ENCODE measurements at regions not wholly inside any gene's neighbourhood (a gene's known extent, or its start where the extent isn't known, plus 50 kb on each side); places are given as distances from the start of the nearest gene placed in this dataset.
"Not testable (repeated sequence)": the region's sequence is repeated elsewhere in the genome, so short reads cannot be mapped to it uniquely, and the experiment has no call there.

DNA sequence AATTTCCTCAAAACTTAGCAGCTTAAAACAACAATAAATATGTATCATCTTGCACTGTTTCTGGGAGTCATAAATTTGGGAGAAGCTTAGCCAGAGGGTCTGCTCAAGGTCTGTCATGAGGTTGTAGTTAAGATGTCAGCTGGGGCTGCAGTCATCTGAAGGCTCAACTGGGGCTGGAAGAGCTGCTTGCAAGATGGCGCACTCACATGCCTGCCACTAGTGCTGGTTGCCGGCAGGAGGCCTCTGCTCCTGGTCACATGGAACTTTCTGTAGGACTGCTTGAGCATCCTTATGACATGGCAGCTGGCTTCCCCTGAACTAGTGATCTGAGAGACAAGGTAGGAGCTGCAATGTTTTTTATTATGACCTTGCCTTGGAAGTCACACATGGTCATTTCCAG lies 215.5 kb upstream of the HAAO start:
- peaks cover 0 to 8% of the 10 kb centered on the region in 2 donors for H3K9me3 ChIP-seq (ENCODE audit: control insufficient read depth in 2 of 2, insufficient read depth in 1 of 2, low read length in 1 of 2)
- DNase-seq (ENCODE audit: low read depth in 6 of 9, low spot score in 9 of 9): no peak
- no peak overlapping the region for H3K27ac ChIP-seq (ENCODE audit: low read depth in 1 of 2, low read length in 1 of 2)
- no peak overlapping the region for H3K4me3 ChIP-seq (ENCODE audit: low read length in 2 of 2)
- no peaks in the 10 kb centered on the region for H3K27me3 ChIP-seq (ENCODE audit: control insufficient read depth in 2 of 2, insufficient read depth in 1 of 2, low read length in 1 of 2)
- WGBS: 65% methylated on average over 2 of the region's 2 CpGs
- peaks cover 25 to 43% of the 10 kb centered on the region in 2 donors for H3K4me1 ChIP-seq (ENCODE audit: control insufficient read depth in 2 of 2, insufficient read depth in 2 of 2, low read length in 2 of 2)
- H3K36me3 ChIP-seq (ENCODE audit: control insufficient read depth in 2 of 2, insufficient read depth in 2 of 2, low read length in 1 of 2): no peaks in the 10 kb centered on the region

DNA sequence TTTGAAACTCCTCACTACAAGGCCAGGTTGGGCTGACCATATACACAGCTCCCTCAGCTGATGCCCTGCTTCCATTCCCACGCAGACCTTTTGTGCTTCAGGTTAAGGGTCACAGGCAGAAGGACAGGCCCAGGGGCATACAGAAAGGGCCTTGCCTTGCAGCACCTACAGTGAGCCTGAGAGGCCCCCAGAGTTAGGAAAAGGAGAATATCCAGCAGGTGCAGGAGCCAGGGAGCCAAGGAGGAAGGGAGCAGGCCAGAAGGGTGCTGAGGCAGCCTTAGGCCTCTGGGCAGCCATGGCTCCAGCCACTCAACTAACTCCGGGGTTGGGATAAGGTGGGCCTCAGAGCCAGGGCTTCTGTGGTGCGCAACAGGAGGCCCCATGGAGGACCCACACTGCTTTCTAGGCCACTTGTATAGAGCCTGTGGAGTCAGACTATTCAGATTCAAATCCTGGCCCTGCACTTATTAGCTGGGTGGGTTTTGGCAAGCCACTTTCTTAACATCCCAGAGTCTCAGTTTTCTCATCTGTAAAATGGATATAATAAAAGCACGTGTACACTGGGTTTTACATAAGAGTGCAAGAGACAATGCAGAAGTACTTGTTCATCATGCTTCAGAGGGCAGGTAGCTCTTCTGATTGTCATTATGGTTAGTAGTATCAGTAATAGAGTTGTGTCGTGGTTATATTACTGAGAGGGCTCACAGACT lies 214.6 kb upstream of the HAAO start:
- H3K27me3 ChIP-seq (ENCODE audit: control insufficient read depth in 2 of 2, insufficient read depth in 1 of 2, low read length in 1 of 2): no peaks in the 10 kb centered on the region
- no peak for DNase-seq (ENCODE audit: low read depth in 6 of 9, low spot score in 9 of 9)
- H3K36me3 ChIP-seq (ENCODE audit: control insufficient read depth in 2 of 2, insufficient read depth in 2 of 2, low read length in 1 of 2): no peaks in the 10 kb centered on the region
- peaks cover 0 to 8% of the 10 kb centered on the region in 2 donors for H3K9me3 ChIP-seq (ENCODE audit: control insufficient read depth in 2 of 2, insufficient read depth in 1 of 2, low read length in 1 of 2)
- H3K27ac ChIP-seq (ENCODE audit: low read depth in 1 of 2, low read length in 1 of 2): no peak overlapping the region
- H3K4me1 ChIP-seq (ENCODE audit: control insufficient read depth in 2 of 2, insufficient read depth in 2 of 2, low read length in 2 of 2): peaks cover 25 to 43% of the 10 kb centered on the region in 2 donors
- no peak overlapping the region for H3K4me3 ChIP-seq (ENCODE audit: low read length in 2 of 2)
- WGBS: 97% methylated on average over 5 of the region's 5 CpGs

DNA sequence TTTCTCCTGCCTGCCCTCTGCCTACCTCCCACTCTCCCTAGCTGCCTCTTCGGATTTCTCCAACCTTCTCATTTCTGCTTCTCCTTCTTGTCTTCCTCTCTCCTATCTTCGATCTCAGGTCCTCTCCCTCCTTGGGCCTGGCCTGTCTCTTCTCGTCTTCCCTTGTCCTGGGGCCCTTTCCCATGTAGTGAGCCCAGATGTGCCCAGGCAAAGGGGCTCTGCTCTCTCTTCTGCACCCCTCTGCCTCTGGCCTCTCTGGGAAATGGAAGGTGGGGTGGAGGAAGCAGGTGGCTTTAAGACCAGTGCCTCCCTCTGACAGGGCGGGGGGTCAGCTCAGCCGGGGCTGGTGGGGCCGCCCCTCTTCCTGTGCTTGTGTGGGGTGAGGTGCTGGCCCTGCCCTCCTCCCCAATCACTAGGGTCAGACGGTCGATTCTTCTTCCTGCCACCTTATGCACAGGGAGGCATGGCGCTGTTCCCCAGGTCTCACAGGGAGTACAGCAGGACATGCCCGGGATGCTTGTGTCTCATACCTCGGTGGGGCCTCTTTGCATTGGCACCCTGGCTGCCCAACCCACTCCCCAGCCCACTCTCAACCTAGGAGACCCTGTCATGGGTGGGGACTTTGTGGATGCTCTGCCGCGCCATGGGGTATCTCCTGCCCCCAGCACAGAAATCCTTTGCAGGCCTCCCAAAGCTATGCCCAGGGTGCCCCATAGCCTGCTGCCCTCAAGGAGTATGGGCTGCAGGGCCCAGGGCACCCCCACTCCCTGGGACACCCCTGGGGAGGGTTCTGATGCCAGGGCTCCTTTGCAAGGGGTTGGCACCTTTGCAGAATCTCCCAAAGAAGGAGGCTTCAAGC lies 213.8 kb upstream of the HAAO start:
- H3K4me1 ChIP-seq (ENCODE audit: control insufficient read depth in 2 of 2, insufficient read depth in 2 of 2, low read length in 2 of 2): peaks cover 25 to 43% of the 10 kb centered on the region in 2 donors
- H3K27me3 ChIP-seq (ENCODE audit: control insufficient read depth in 2 of 2, insufficient read depth in 1 of 2, low read length in 1 of 2): no peaks in the 10 kb centered on the region
- peaks cover 0 to 8% of the 10 kb centered on the region in 2 donors for H3K9me3 ChIP-seq (ENCODE audit: control insufficient read depth in 2 of 2, insufficient read depth in 1 of 2, low read length in 1 of 2)
- no peak overlapping the region for H3K27ac ChIP-seq (ENCODE audit: low read depth in 1 of 2, low read length in 1 of 2)
- H3K36me3 ChIP-seq (ENCODE audit: control insufficient read depth in 2 of 2, insufficient read depth in 2 of 2, low read length in 1 of 2): no peaks in the 10 kb centered on the region
- no peak for DNase-seq (ENCODE audit: low read depth in 6 of 9, low spot score in 9 of 9)
- WGBS: 34% methylated on average over 13 of the region's 13 CpGs
- H3K4me3 ChIP-seq (ENCODE audit: low read length in 2 of 2): peak overlapping the region in 1 of 2 donors; percentile 30

DNA sequence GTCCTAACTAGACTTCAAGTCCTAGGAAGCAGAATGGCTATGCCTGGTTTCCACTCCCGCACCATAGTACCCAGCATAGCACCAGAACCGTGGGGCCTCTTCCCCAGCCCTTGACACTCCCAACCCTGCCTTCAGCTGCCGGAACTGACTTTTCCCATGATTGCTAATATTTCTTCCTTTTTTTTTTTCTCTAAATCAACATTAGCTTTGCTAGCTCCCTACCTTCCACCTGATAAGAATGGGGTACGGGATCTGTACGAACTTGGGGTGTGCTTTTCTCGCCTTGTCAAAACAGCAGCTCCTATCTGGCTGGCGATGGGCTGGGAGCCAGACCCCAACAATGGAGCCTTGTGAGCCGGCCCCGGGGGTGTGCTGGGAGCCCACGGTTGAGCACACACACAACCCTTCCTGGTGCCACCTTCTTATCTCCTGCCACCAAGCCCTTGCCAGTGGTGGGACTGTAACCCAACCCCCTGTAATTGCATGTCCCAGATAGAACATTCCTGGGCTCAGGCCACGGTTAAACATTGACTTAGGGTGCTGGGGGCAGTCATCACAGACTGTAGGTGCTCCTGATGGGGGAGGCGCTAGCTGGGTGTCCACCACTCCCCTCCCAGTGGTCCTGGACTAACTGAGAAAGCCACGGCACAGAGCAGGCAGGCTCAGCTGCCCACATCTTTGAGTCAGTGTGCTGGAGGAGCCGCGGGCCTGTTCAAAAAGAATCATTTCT lies 213.0 kb upstream of the HAAO start:
- Histone ChIP-seq H3K27me3 (ENCODE audit: control insufficient read depth in 2 of 2, insufficient read depth in 1 of 2, low read length in 1 of 2) (no peaks in the 10 kb centered on the region), H3K27ac (ENCODE audit: low read depth in 1 of 2, low read length in 1 of 2) (no peak overlapping the region), H3K4me3 (ENCODE audit: low read length in 2 of 2) (peak overlapping the region in 1 of 2 donors; percentile 30), H3K36me3 (ENCODE audit: control insufficient read depth in 2 of 2, insufficient read depth in 2 of 2, low read length in 1 of 2) (no peaks in the 10 kb centered on the region), H3K4me1 (ENCODE audit: control insufficient read depth in 2 of 2, insufficient read depth in 2 of 2, low read length in 2 of 2) (peaks cover 18 to 41% of the 10 kb centered on the region in 2 donors), H3K9me3 (ENCODE audit: control insufficient read depth in 2 of 2, insufficient read depth in 1 of 2, low read length in 1 of 2) (peaks cover 0 to 8% of the 10 kb centered on the region in 2 donors)
- WGBS: 21% methylated on average over 15 of the region's 15 CpGs
- no peak for DNase-seq (ENCODE audit: low read depth in 6 of 9, low spot score in 9 of 9)

DNA sequence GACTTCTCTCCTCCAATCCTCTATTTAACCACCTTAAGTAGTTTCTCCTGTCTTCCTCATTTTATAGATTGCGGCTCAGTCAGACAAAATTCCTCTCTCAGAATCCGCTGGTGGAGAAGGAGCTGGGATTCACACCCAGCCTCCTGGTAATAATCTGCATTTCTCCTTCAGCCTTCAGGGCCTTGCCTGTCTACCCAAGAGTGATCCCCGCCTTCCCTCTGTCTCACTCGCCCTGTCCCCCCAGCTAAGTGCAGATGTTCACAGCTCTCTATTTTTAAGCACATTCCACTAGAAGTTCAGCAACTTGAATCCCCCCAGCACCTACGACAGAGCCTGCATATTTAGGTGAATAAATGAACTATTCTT lies 212.5 kb upstream of the HAAO start:
- Histone ChIP-seq H3K9me3 (ENCODE audit: control insufficient read depth in 2 of 2, insufficient read depth in 1 of 2, low read length in 1 of 2) (peaks cover 0 to 8% of the 10 kb centered on the region in 2 donors), H3K36me3 (ENCODE audit: control insufficient read depth in 2 of 2, insufficient read depth in 2 of 2, low read length in 1 of 2) (no peaks in the 10 kb centered on the region), H3K27me3 (ENCODE audit: control insufficient read depth in 2 of 2, insufficient read depth in 1 of 2, low read length in 1 of 2) (no peaks in the 10 kb centered on the region), H3K27ac (ENCODE audit: low read depth in 1 of 2, low read length in 1 of 2) (no peak overlapping the region), H3K4me1 (ENCODE audit: control insufficient read depth in 2 of 2, insufficient read depth in 2 of 2, low read length in 2 of 2) (peaks cover 18 to 36% of the 10 kb centered on the region in 2 donors), H3K4me3 (ENCODE audit: low read length in 2 of 2) (peak overlapping the region in 1 of 2 donors; percentile 30)
- DNase-seq (ENCODE audit: low read depth in 6 of 9, low spot score in 9 of 9): no peak
- WGBS: 37% methylated on average over 5 of the region's 5 CpGs

DNA sequence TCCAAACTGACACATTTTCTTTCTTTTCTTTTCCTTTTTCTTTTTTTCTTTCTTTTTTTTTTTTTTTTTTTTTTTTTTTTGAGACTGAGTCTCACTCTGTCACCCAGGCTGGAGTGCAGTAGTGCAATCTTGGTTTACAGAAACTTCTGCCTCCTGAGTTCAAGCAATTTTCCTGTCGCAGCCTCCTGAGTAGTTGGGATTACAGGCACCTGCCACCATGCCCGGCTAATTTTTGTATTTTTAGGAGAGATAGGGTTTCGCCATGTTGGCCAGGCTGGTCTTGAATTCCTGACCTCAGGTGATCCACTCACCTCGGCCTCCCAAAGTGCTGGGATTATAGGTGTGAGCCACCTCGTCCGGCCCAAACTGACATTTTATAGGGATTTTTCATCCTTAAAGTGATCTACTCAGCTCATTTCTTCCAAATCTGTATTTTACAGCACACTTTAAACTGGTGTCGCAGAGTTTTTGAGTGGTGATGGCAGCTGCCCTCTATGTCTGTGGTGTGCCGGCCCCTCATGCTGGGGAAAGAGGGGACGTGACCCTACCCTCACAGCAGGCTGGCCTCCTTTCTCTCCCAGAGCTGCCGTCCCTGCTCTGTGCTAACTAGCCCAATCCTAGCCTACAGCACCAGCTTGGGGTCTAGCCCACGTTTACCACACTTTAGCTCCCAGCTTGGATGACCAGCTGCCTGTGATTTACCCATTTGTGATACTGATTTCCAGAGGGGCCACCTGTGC lies 211.9 kb upstream of the HAAO start:
- WGBS: 70% methylated on average over 11 of the region's 11 CpGs
- H3K4me1 ChIP-seq (ENCODE audit: control insufficient read depth in 2 of 2, insufficient read depth in 2 of 2, low read length in 2 of 2): peaks cover 18 to 33% of the 10 kb centered on the region in 2 donors
- not testable (repeated sequence) for H3K27ac ChIP-seq (ENCODE audit: low read depth in 1 of 2, low read length in 1 of 2); H3K36me3 ChIP-seq (ENCODE audit: control insufficient read depth in 2 of 2, insufficient read depth in 2 of 2, low read length in 1 of 2); H3K27me3 ChIP-seq (ENCODE audit: control insufficient read depth in 2 of 2, insufficient read depth in 1 of 2, low read length in 1 of 2); DNase-seq (ENCODE audit: low read depth in 6 of 9, low spot score in 9 of 9); H3K9me3 ChIP-seq (ENCODE audit: control insufficient read depth in 2 of 2, insufficient read depth in 1 of 2, low read length in 1 of 2); H3K4me3 ChIP-seq (ENCODE audit: low read length in 2 of 2)

DNA sequence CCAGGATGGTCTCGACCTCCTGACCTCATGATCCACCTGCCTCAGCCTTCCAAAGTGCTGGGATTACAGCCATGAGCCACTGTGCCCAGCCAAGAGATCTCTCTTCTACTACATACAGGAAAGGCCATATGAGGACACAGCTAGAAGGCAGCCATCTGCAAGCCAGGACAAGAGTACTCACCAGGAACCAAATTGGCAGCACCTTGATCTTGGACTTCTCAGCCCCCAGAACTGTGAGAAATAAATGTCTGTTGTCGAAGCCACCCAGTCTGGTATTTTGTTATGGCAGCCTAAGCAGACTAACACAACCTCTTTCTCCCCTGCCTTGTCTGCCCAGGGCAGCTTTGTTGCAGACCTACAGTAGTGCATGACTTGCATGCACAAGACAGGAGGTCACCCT lies 211.3 kb upstream of the HAAO start:
- DNase-seq (ENCODE audit: low read depth in 6 of 9, low spot score in 9 of 9): no peak
- Histone ChIP-seq H3K4me1 (ENCODE audit: control insufficient read depth in 2 of 2, insufficient read depth in 2 of 2, low read length in 2 of 2) (peaks cover 18 to 33% of the 10 kb centered on the region in 2 donors), H3K4me3 (ENCODE audit: low read length in 2 of 2) (no peak overlapping the region), H3K36me3 (ENCODE audit: control insufficient read depth in 2 of 2, insufficient read depth in 2 of 2, low read length in 1 of 2) (no peaks in the 10 kb centered on the region), H3K27ac (ENCODE audit: low read depth in 1 of 2, low read length in 1 of 2) (no peak overlapping the region), H3K9me3 (ENCODE audit: control insufficient read depth in 2 of 2, insufficient read depth in 1 of 2, low read length in 1 of 2) (peaks cover 0 to 8% of the 10 kb centered on the region in 2 donors), H3K27me3 (ENCODE audit: control insufficient read depth in 2 of 2, insufficient read depth in 1 of 2, low read length in 1 of 2) (no peaks in the 10 kb centered on the region)
- 93% methylated on average over 2 of the region's 2 CpGs for WGBS

DNA sequence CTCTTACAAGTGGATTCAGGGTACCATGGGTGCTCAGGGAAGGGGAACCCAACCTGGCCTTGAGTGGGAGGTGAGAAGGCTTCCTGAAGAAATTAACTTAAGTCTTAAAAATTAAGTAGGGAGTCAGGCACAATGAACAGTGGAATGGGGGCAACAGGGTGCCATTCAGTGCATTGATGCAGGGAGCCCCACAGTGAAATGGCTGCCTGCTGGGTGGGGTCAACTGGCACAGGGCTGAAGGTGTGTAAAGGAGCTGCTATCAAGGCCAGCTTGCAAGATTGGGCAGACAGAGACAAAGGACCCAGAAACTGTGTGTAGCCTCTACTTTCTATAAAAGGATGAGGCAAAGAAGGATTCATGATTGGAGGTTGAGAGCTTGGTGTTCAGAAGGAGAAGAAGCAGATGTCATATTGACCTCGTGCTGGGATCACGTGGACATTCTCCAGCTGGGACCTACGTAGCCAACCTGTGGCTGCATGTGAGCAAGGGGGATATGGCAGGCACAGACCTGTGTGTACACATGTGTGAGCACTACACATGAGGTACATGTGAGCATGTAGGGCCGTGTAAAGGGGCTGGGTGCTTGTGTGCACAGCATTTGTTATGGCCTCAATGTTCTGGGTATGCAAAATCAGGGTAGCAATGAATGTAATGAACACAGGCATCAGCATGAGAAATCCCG lies 209.5 kb upstream of the HAAO start:
- WGBS: 94% methylated on average over 5 of the region's 5 CpGs
- no peak overlapping the region for H3K27ac ChIP-seq (ENCODE audit: low read depth in 1 of 2, low read length in 1 of 2)

More for the DNA sequence above, 209.5 kb upstream of the HAAO start:
- Histone ChIP-seq H3K27me3 (ENCODE audit: control insufficient read depth in 2 of 2, insufficient read depth in 1 of 2, low read length in 1 of 2) (no peaks in the 10 kb centered on the region), H3K9me3 (ENCODE audit: control insufficient read depth in 2 of 2, insufficient read depth in 1 of 2, low read length in 1 of 2) (no peaks in the 10 kb centered on the region), H3K4me1 (ENCODE audit: control insufficient read depth in 2 of 2, insufficient read depth in 2 of 2, low read length in 2 of 2) (peaks cover 18 to 29% of the 10 kb centered on the region in 2 donors), H3K36me3 (ENCODE audit: control insufficient read depth in 2 of 2, insufficient read depth in 2 of 2, low read length in 1 of 2) (no peaks in the 10 kb centered on the region), H3K4me3 (ENCODE audit: low read length in 2 of 2) (no peak overlapping the region)
- no peak for DNase-seq (ENCODE audit: low read depth in 6 of 9, low spot score in 9 of 9)

All from thymus (tissue), 11 donors.